ENCODE measurements at regions not wholly inside any gene's neighbourhood (a gene's known extent, or its start where the extent isn't known, plus 50 kb on each side); places are given as distances from the start of the nearest gene placed in this dataset.

GRCh38 chrX:96563646-96564045 is 121.0 kb upstream of the DIAPH2 start:
- H3K9me3 ChIP-seq: no peaks in the 10 kb centered on the region
- H3K4me1 ChIP-seq: no peaks in the 10 kb centered on the region
- no peak for TF ChIP-seq POLR2A (IDR thresholded peaks at IDR 0.05)
- TF ChIP-seq CTCF (IDR thresholded peaks at IDR 0.05): no peak
- no peak for DNase-seq
- no peak overlapping the region for H3K4me3 ChIP-seq
- H3K36me3 ChIP-seq: no peaks in the 10 kb centered on the region
- no peaks in the 10 kb centered on the region for H3K27me3 ChIP-seq
- peak overlapping the region in 2 of 4 donors; percentile 3 to 46 for H3K27ac ChIP-seq

- no peaks in the 10 kb centered on the region for H3K9me3 ChIP-seq
- no peaks in the 10 kb centered on the region for H3K36me3 ChIP-seq
- no peak overlapping the region for H3K4me3 ChIP-seq
- no peaks in the 10 kb centered on the region for H3K4me1 ChIP-seq
- no peak overlapping the region for H3K27ac ChIP-seq
- no peak for DNase-seq
- no peaks in the 10 kb centered on the region for H3K27me3 ChIP-seq
- TF ChIP-seq CTCF (IDR thresholded peaks at IDR 0.05): no peak
- TF ChIP-seq POLR2A (IDR thresholded peaks at IDR 0.05): no peak
Observed at GRCh38 chrX:96564595-96564994, 120.0 kb upstream of the DIAPH2 start.

- Histone ChIP-seq H3K27ac (no peak overlapping the region), H3K4me1 (no peaks in the 10 kb centered on the region), H3K36me3 (no peaks in the 10 kb centered on the region), H3K27me3 (no peaks in the 10 kb centered on the region), H3K9me3 (no peaks in the 10 kb centered on the region), H3K4me3 (no peak overlapping the region)
- DNase-seq: no peak
- TF ChIP-seq POLR2A (IDR thresholded peaks at IDR 0.05): no peak
- TF ChIP-seq CTCF (IDR thresholded peaks at IDR 0.05): no peak
Observed at GRCh38 chrX:96566878-96567277, 117.8 kb upstream of the DIAPH2 start.

GRCh38 chrX:96568071-96568470 is 116.6 kb upstream of the DIAPH2 start:
- DNase-seq: no peak

GRCh38 chrX:96569034-96569433 is 115.6 kb upstream of the DIAPH2 start:
- Histone ChIP-seq H3K9me3 (no peaks in the 10 kb centered on the region), H3K4me1 (no peaks in the 10 kb centered on the region), H3K27ac (peak overlapping the region in 1 of 4 donors; percentile 3), H3K27me3 (no peaks in the 10 kb centered on the region), H3K36me3 (no peaks in the 10 kb centered on the region), H3K4me3 (no peak overlapping the region)
- TF ChIP-seq CTCF (IDR thresholded peaks at IDR 0.05) (no peak), POLR2A (IDR thresholded peaks at IDR 0.05) (no peak)
- peak in 1 of 3 donors; percentile 30 for DNase-seq

More at GRCh38 chrX:96568071-96568470, 116.6 kb upstream of the DIAPH2 start:
- H3K27ac ChIP-seq: no peak overlapping the region
- no peak overlapping the region for H3K4me3 ChIP-seq
- H3K4me1 ChIP-seq: no peaks in the 10 kb centered on the region
- H3K36me3 ChIP-seq: no peaks in the 10 kb centered on the region
- TF ChIP-seq CTCF (IDR thresholded peaks at IDR 0.05): no peak
- TF ChIP-seq POLR2A (IDR thresholded peaks at IDR 0.05): no peak
- H3K27me3 ChIP-seq: no peaks in the 10 kb centered on the region
- no peaks in the 10 kb centered on the region for H3K9me3 ChIP-seq

- H3K4me1 ChIP-seq: no peaks in the 10 kb centered on the region
- no peak overlapping the region for H3K4me3 ChIP-seq
- H3K36me3 ChIP-seq: no peaks in the 10 kb centered on the region
- H3K27me3 ChIP-seq: no peaks in the 10 kb centered on the region
- no peak for DNase-seq
- no peak overlapping the region for H3K27ac ChIP-seq
- TF ChIP-seq CTCF (IDR thresholded peaks at IDR 0.05) (no peak), POLR2A (IDR thresholded peaks at IDR 0.05) (no peak)
- H3K9me3 ChIP-seq: no peaks in the 10 kb centered on the region
Observed at GRCh38 chrX:96575011-96575410, 109.6 kb upstream of the DIAPH2 start.
